Activated CD8-positive, alpha-beta T cell treated with anti-CD3 and anti-CD28 coated beads for 36 hours (primary cell): ENCODE measurements at regions not wholly inside any gene's neighbourhood (a gene's known extent, or its start where the extent isn't known, plus 50 kb on each side); places are given as distances from the start of the nearest gene placed in this dataset.

Experiments used
- ATAC-seq: fragments of 200-7000 bp; cut with Tn5 transposase; one replicate; pipeline ENCODE4 v1.10.0; 2021; ENCODE audit warnings: mild to moderate bottlenecking, moderate library complexity
- CTCF ChIA-PET: fragments of 350-600 bp; sonication (Branson Sonifier 250); formaldehyde crosslinking; loops from one replicate; lab custom pipeline; 2021; ENCODE audit warnings: antibody characterized with exemption; lab: Charles Lee
- POLR2A ChIA-PET: fragments of 350-600 bp; sonication (Branson Sonifier 250); formaldehyde crosslinking; loops from one replicate; lab custom pipeline; 2021; ENCODE audit warnings: antibody characterized with exemption; lab: Charles Lee
- DNase-seq: peaks from one replicate; pipeline ENCODE4 v3.0.0-alpha.2; 2020
- H3K27ac Mint-ChIP-seq: one replicate; pipeline ENCODE4 v1.8.0; 2021; ENCODE audit warnings: mild to moderate bottlenecking, mixed read lengths
- H3K27me3 Mint-ChIP-seq: one replicate; pipeline ENCODE4 v1.8.0; 2021; ENCODE audit warnings: mixed read lengths
- H3K36me3 Mint-ChIP-seq: one replicate; pipeline ENCODE4 v1.8.0; 2021; ENCODE audit warnings: low read depth, mixed read lengths
- H3K4me1 Mint-ChIP-seq: one replicate; pipeline ENCODE4 v1.8.0; 2021; ENCODE audit warnings: low read depth, mixed read lengths
- H3K4me3 Mint-ChIP-seq: one replicate; pipeline ENCODE4 v1.8.0; 2021; ENCODE audit warnings: mild to moderate bottlenecking, moderate library complexity, mixed read lengths
- H3K9me3 Mint-ChIP-seq: one replicate; pipeline ENCODE4 v1.8.0; 2021; ENCODE audit warnings: mixed read lengths
- CTCF ChIP-seq: fragments of 200-600 bp; IDR thresholded peaks from one replicate; pipeline ENCODE4 v1.8.0; 2022; ENCODE audit warnings: antibody characterized with exemption, mild to moderate bottlenecking
- intact Hi-C: fragments of 100-400 bp; cut with micrococcal nuclease; formaldehyde crosslinking; loops from one replicate; pipeline ENCODE4 v1.10.0; 2022

- CTCF ChIA-PET: no interaction called here
- peaks cover 3% of the 10 kb centered on the region for H3K4me1 Mint-ChIP-seq
- H3K4me3 Mint-ChIP-seq: no peak overlapping the region
- peaks cover 4% of the 10 kb centered on the region for H3K9me3 Mint-ChIP-seq
- ATAC-seq: no peak
- H3K27ac Mint-ChIP-seq: no peak overlapping the region
- no peak for DNase-seq
- H3K27me3 Mint-ChIP-seq: peaks cover 3% of the 10 kb centered on the region
- no peaks in the 10 kb centered on the region for H3K36me3 Mint-ChIP-seq
- no peak for TF ChIP-seq CTCF
- intact Hi-C loops: no loop called here
- POLR2A ChIA-PET: no interaction called here
Observed at GRCh38 chr7:12809476-12809875, 122.0 kb downstream of the ARL4A start.

GRCh38 chr7:12812111-12812510 is 124.7 kb downstream of the ARL4A start:
- no peaks in the 10 kb centered on the region for H3K4me1 Mint-ChIP-seq
- no peak overlapping the region for H3K27ac Mint-ChIP-seq
- ATAC-seq (no peak), DNase-seq (no peak)
- no peaks in the 10 kb centered on the region for H3K27me3 Mint-ChIP-seq
- peaks cover 4% of the 10 kb centered on the region for H3K9me3 Mint-ChIP-seq
- CTCF ChIA-PET: interaction anchor here (1.6 kb wide), 1 partner anchor 126 kb away, joined by 4 read pairs; no protein-coding TSS in a partner anchor
- H3K36me3 Mint-ChIP-seq: no peaks in the 10 kb centered on the region
- no peak overlapping the region for H3K4me3 Mint-ChIP-seq
- no peak for TF ChIP-seq CTCF
- POLR2A ChIA-PET: no interaction called here
- intact Hi-C loops: no loop called here

GRCh38 chr7:12814107-12814506 is 126.7 kb downstream of the ARL4A start:
- CTCF ChIA-PET: no interaction called here
- Mint-ChIP-seq H3K36me3 (no peaks in the 10 kb centered on the region), H3K4me3 (no peak overlapping the region), H3K27ac (no peak overlapping the region), H3K27me3 (no peaks in the 10 kb centered on the region), H3K4me1 (no peaks in the 10 kb centered on the region), H3K9me3 (peaks cover 4% of the 10 kb centered on the region)
- DNase-seq: no peak
- POLR2A ChIA-PET: no interaction called here
- TF ChIP-seq CTCF: no peak
- intact Hi-C loops: no loop called here
- ATAC-seq: no peak

GRCh38 chr7:12814828-12815227 is 127.4 kb downstream of the ARL4A start:
- intact Hi-C loops: no loop called here
- CTCF ChIA-PET: no interaction called here
- no peaks in the 10 kb centered on the region for H3K27me3 Mint-ChIP-seq
- H3K36me3 Mint-ChIP-seq: no peaks in the 10 kb centered on the region
- ATAC-seq (no peak), DNase-seq (no peak)
- H3K4me3 Mint-ChIP-seq: no peak overlapping the region
- H3K9me3 Mint-ChIP-seq: peaks cover 4% of the 10 kb centered on the region
- H3K27ac Mint-ChIP-seq: no peak overlapping the region
- no peaks in the 10 kb centered on the region for H3K4me1 Mint-ChIP-seq
- POLR2A ChIA-PET: no interaction called here
- no peak for TF ChIP-seq CTCF

GRCh38 chr7:12815426-12815825 is 128.0 kb downstream of the ARL4A start:
- no peaks in the 10 kb centered on the region for H3K36me3 Mint-ChIP-seq
- peaks cover 4% of the 10 kb centered on the region for H3K9me3 Mint-ChIP-seq
- intact Hi-C loops: no loop called here
- TF ChIP-seq CTCF: no peak
- ChIA-PET CTCF (no interaction called here), POLR2A (no interaction called here)
- no peak for ATAC-seq
- no peak overlapping the region for H3K27ac Mint-ChIP-seq
- H3K27me3 Mint-ChIP-seq: no peaks in the 10 kb centered on the region
- no peaks in the 10 kb centered on the region for H3K4me1 Mint-ChIP-seq
- DNase-seq: no peak
- H3K4me3 Mint-ChIP-seq: no peak overlapping the region
